NCI-H128 (cell line): ENCODE measurements at regions not wholly inside any gene's neighbourhood (a gene's known extent, or its start where the extent isn't known, plus 50 kb on each side); places are given as distances from the start of the nearest gene placed in this dataset.
"Not testable (repeated sequence)": the region's sequence is repeated elsewhere in the genome, so short reads cannot be mapped to it uniquely, and the experiment has no call there.

ENCODE experiments used
- DNase-seq: peaks from one replicate; lab custom pipeline; 2025; ENCODE audit not compliant: unreplicated experiment; lab: John Stamatoyannopoulos, UW

DNA sequence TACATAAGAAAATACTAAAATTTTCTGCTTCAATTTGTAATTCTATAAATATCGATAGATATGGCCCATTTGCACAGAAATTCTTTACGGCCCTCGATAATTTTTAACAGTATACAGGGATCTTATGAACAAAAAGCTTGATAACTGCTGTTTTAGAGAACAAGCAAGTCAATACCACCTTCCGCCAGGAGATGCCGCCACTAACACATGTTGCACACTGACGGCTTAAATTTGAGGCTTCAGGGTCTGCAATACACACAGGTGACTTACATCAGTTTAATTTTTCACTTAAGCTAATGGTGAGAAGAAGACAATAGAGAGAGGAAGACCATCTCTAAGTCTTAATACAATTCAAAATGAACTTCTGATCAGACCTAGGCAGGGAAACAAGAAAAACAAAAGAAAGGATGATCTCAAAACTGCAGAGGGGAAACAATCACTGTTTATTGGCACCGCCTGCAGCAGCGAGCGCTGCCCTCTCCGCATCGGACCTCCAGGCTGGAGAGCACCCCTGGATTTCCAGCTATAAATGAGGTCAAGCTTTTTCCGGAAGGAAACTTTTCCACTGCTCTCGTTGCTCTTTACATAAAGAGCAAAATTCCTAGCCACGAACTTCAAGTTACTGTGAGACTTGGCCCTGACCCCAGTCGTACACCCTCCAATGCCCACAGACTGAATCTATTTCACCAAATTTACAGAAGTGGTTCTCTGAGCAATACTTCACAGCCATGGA is 53.9 kb downstream of the OTOR start:
- peak; percentile 30 for DNase-seq

DNA sequence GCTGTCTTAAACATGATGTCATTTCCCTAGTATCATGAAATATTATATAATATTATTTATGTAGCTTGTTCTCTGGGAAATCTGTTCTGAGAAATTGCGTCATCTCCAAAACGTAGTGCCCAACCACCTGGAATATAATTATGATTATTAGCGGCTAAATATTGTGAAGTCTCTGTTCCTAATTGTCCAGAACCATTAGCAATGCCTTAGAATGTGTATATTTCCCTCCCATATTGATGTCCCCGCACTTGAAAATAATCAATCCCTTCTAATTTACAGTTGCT is 54.4 kb downstream of the OTOR start:
- DNase-seq, result no peak

- DNase-seq, result peak; percentile 59
Observed at GRCh38 chr20:16803965-16804792, 56.0 kb downstream of the OTOR start.

GRCh38 chr20:16804793-16805187 is 56.6 kb downstream of the OTOR start:
- no peak for DNase-seq

- no peak for DNase-seq
Observed at GRCh38 chr20:16806061-16806460, 57.9 kb downstream of the OTOR start.

GRCh38 chr20:16806886-16807285 is 58.7 kb downstream of the OTOR start:
- no peak for DNase-seq

- no peak for DNase-seq
Observed at GRCh38 chr20:16808796-16809195, 60.6 kb downstream of the OTOR start.

DNA sequence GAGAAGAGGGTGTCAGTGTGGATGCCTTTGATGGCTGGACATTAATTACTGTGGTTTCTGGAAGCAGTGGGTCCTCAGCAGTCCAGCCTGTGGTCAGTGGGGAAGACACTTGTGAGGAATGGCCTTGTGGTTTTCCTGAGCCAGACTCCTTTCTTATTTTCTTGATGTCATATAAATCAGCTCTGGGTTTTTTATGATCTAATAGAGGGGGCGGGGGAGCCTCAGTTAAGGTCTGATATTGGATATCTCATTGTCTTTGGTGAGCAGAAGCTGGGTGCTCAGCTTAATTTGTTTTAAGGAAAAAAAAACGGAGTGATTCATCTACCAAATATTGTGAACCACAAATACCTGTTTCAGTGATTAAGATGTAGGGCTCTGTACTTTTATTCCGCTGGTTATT is 62.1 kb downstream of the OTOR start:
- DNase-seq, result no peak

DNA sequence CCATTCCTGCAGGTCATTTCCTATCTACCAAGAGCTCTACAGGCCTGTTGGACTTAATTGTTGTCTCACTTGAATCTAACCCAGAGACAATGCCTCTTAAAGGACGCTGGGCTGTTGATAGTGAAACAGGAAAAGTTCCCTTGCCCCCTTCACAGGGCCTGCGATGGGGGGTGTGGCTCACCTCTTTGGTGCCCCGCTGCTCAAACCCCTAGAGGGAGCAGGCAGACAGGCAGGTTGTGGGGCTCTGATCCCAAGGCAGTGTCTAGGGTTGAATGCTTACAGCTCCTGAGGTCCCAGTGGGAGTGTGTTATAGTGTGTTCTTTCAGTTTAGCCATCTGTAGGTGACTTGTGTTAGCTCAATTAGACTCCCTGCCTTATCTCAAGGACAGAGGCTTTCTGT is 68.0 kb downstream of the OTOR start:
- no peak for DNase-seq

DNA sequence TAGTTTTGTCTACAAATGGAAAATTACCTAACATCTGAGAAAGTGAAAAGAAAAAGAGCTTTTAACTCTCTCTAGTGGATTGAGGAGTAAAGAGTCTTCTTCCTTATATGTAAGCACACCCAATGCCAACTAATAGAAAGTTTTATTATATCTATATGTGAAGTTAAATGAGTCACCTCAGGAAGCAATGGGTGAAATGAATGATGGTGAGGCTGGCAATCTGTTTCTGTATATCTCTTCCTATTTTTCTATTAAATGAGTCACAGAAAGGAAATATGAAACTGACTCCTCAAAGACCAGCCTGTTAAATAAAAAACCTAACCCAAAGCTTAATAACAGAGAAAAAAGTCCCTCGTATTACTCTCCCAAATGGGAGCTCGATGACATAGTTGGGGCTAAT is 71.3 kb downstream of the OTOR start:
- no peak for DNase-seq

DNA sequence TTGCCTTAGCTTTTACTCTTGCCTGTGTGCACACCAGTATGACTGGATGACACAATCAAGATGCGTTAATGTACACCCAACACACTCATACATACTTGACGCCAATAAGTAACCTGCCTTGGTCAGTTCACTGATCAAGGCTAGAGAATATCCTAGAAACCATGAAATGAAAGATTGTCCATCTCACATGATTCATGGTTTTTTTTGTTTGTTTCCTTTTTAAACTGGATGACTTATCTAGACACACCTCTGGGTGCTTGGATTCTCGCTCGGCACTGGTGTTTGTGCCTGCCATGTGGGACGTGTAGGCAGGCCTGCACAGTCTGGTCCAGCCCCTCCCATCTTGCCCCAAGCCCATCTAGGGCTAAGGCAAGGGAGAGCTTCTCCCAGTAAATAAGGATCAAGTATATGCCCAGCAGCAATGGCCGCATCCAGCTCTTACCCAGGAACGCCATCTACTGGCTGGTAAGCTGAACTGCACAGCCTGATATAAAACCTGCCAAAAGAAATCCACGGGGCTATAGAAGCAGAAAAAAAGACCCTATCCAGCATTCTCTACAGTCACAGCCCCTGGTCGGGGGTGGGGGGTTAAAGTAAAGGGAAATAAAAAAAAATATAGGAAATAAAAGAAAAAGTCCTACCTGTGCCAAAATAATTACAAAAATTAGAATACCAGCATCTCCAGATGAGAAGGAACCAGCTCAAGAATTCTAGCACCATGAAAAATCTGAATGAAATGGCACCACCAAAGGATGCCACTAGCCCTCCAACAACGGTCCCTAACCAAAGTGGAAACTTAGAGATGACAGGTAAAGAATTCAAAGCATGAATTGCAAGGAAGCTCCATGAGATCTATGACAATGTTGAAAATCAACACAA is 73.3 kb downstream of the OTOR start:
- no peak for DNase-seq

- no peak for DNase-seq
Observed at GRCh38 chr20:16824664-16825063, 76.5 kb downstream of the OTOR start.

DNA sequence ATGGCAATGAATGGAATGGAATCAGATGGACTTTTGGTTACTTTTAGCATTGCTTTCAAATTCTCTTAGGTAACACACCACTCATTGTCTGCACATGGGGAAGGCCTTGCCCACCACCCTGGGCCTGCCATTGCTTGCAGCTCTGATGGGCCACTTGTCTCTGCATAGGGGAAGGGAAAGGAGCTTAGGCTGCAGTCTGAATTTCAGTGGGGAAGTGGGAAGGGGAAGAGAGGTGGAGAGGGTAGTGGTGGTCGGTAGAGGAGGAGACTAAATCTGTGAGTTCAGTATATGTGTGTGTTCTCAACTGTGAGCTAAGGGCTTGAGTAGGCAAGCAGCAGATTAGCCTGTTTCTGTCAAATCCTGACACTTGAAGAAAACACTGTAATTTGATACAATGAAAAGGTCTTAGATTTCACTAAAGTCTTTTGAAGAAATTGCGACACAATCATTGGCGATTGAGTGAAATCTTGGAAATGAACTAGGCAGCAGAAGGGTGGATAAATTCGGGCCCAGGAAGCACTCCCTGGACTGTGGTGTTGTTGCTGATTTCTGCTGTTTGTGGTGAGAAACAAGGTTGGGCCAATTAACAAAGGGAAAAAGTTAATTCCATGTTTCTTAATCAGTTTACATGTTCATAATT is 80.6 kb downstream of the OTOR start:
- no peak for DNase-seq

DNA sequence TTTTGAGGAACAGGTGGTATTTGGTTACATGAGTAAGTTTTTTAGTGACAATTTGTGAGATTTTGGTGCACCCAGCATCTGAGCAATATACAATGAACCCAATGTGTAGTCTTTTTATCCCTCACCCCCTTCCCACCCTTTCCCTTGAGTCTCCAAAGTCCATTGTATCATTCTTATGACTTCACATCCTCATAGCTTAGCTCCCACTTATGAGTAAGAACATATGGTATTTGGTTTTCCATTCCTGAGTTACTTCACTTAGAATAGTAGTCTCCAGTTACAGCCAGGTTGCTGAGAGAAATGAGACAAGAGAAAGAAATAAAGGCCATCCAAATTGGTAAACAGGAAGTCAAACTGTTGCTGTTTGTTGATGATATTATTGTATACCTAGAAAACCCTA is 87.5 kb downstream of the OTOR start:
- not testable (repeated sequence) for DNase-seq

- no peak for DNase-seq
Observed at GRCh38 chr20:16842486-16843120, 94.4 kb downstream of the OTOR start.

DNA sequence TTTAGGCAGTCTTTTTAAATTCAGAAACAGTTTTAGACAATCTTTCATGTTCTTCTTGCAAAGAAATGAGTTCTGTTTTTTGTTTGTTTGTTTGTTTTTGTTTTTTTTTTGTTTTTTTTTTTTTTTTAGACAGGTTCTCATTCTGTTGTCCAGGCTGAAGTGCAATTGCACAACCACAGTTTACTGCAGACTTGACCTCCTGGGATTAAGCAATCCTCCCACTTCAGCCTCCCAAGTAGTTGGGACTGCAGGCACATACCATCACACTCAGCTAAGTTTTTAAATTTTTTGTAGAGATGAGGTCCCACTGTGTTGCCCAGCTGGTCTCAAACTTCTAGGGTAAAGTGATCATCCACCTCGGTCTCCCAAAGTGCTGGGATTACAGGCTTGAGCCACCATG is 96.2 kb downstream of the OTOR start:
- DNase-seq, result no peak

- DNase-seq, result no peak
Observed at GRCh38 chr20:16846006-16846405, 97.8 kb downstream of the OTOR start.

DNA sequence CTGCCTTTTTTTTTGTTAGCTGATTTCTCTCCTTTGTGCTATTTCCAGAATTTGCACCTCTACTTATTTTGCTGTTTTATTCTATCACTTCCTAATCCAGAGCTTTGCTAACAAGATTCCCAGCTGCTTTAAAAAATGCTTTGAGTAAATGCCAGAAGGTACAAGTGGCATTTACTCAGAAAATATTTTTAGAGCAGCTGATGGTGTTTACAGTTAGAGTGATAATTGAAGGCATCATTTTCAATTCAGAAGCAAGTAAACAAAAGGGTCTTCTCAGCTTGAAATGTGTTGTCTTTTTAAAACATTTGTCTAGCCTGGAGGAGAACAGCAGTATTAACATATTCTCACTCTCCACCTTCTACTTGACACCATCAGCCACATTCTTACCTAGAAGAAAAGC is 99.9 kb downstream of the OTOR start:
- DNase-seq, result no peak

GRCh38 chr20:16848526-16848925 is 100.4 kb downstream of the OTOR start:
- DNase-seq, result no peak

- DNase-seq, result no peak
Observed at GRCh38 chr20:16860914-16861313, 112.8 kb downstream of the OTOR start.

- DNase-seq, result no peak
Observed at GRCh38 chr20:16861708-16862107, 113.5 kb downstream of the OTOR start.
